C4-2B (cell line): ENCODE measurements at regions not wholly inside any gene's neighbourhood (a gene's known extent, or its start where the extent isn't known, plus 50 kb on each side); places are given as distances from the start of the nearest gene placed in this dataset.

ENCODE experiments used
- CTCF ChIP-seq: fragments of 450-650 bp; conservative IDR thresholded peaks from 2 replicates; pipeline ENCODE4 v1.5.1; 2017; ENCODE audit warnings: mild to moderate bottlenecking
- ZFX ChIP-seq: fragments of 450-650 bp; IDR thresholded peaks from 2 replicates; pipeline ENCODE4 v1.6.1; 2017

- TF ChIP-seq CTCF: no peak
- TF ChIP-seq ZFX: no peak
Measured at GRCh38 chr3:187540847-187541246, 129.3 kb downstream of the SST start.
